AG09319 (cell line): ENCODE measurements at regions not wholly inside any gene's neighbourhood (a gene's known extent, or its start where the extent isn't known, plus 50 kb on each side); places are given as distances from the start of the nearest gene placed in this dataset.

Experiments used
- DNase-seq: peaks from one replicate; pipeline ENCODE4 v3.0.0-alpha.2; 2010; ENCODE audit warnings: low read depth; ENCODE audit errors: extremely low read depth
- TF ChIP-seq, protein P1 (sequence below): IDR thresholded peaks from 2 replicates; pipeline ENCODE4 v1.5.1; 2011; ENCODE audit warnings: low read depth, mild to moderate bottlenecking, inconsistent platforms, low read length, moderate library complexity

DNA sequence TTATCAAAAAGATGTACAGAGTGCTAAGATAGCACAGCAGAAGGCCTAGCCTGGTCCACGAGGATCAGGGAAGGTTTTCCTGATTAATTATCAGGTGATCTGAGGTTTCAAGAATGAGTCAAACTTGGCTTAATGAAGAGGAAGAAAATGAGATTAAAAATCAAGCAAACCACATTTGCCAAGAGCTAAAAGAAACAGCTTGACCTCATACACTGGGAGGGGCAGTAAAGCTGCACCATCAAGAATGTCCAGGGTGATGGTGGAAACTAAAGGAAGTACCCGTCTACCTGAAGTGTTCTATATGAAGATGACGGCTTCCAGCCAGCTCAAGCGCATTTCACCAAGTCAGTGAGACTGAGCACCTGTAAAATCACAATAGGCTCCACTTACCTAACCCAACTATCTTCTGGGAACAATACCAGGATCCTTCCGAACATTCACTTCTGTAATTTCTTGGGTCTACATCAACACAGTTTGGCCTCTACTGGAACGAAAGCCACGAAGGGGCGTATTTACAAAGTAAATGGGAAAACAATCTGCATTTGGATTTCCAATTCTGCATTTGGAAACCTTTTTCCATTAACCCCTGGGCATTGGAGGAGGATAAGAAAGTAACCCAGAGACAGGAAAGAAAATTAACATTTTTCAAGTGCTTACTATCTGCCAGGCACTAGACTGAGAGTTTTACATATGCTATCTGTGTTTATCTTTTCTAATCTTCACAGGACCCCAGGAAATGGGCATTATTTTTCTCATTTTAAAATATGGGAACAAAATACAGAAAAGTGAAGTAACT lies 114.0 kb upstream of the DCLK2 start:
- TF ChIP-seq, protein P1, sequence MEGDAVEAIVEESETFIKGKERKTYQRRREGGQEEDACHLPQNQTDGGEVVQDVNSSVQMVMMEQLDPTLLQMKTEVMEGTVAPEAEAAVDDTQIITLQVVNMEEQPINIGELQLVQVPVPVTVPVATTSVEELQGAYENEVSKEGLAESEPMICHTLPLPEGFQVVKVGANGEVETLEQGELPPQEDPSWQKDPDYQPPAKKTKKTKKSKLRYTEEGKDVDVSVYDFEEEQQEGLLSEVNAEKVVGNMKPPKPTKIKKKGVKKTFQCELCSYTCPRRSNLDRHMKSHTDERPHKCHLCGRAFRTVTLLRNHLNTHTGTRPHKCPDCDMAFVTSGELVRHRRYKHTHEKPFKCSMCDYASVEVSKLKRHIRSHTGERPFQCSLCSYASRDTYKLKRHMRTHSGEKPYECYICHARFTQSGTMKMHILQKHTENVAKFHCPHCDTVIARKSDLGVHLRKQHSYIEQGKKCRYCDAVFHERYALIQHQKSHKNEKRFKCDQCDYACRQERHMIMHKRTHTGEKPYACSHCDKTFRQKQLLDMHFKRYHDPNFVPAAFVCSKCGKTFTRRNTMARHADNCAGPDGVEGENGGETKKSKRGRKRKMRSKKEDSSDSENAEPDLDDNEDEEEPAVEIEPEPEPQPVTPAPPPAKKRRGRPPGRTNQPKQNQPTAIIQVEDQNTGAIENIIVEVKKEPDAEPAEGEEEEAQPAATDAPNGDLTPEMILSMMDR = no peak
- no peak for DNase-seq

DNA sequence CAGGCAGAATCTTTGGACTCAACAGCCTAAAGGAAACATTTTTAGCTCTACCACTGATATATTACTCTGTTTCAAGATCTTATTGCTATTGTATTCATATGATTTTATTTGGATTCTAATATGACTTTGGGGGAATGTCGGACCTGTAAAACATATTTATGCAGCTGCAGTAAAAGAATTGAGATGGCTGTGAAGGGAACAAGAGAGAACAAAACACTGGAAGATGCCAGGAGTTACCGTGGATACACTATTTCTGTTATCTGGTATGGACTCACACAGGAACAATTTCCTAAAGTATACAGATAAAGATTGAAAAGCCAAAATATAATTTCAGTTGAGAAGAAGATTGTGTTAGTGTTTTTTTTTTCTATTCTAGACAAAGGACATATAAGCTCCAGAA lies 113.0 kb upstream of the DCLK2 start:
- no peak for DNase-seq

DNA sequence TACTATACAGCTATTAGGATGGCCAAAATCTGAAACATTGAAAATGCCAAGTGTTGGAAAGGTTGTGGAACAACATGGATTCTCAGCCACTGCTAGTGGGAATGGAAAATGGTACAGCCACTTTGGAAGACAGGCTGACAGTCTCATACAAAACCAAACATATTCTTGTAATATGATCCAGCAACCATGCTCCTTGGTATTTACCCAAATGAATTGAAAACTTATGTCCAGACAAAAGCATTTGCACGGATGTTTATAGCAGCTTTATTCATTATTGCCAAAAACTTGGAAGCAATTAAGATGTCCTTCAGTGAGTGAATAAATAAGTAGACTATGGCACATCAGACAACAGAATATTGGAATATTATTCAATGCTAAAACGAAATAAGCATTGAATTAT lies 105.8 kb upstream of the DCLK2 start:
- peak; percentile 62 for DNase-seq
- TF ChIP-seq, protein P1 = no peak

More for the DNA sequence above, 113.0 kb upstream of the DCLK2 start:
- TF ChIP-seq, protein P1 = no peak

DNA sequence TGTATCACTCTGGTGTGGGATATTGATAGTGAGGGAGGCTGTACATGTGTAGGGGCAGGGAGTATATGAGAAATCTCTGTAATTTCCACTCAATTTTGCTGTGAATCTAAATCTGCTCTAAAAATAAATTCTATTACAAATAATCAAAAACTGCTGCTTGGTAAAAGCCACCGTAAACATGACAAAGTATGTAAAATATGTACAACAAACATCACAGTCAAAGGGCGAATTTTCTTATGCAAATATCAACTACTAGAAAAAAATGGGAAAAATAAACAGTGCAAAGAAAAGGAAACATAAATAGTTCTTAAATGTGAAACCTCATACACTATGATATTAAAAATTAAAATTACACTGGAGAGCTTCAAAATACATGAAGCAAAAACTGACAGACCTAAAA lies 105.1 kb upstream of the DCLK2 start:
- TF ChIP-seq, protein P1 = no peak
- DNase-seq = peak; percentile 7

DNA sequence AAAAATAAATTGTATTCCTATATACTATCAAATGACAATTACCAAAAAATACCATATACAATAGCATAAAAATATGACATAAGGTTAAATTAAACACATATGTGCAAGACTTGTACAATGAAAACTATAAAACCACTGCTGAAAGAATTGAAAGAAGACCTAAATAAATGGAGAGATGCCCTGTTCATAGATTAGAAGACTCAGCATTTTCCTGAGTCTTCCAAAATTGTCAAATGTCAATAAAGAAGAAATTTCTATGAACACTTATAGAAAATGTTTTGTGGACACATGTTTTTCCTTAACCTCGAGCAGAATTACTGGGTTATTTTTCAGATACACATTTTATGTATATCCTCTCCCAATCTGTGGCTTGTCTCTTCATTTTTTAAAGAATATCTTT lies 103.1 kb upstream of the DCLK2 start:
- TF ChIP-seq, protein P1 = no peak
- DNase-seq = no peak

DNA sequence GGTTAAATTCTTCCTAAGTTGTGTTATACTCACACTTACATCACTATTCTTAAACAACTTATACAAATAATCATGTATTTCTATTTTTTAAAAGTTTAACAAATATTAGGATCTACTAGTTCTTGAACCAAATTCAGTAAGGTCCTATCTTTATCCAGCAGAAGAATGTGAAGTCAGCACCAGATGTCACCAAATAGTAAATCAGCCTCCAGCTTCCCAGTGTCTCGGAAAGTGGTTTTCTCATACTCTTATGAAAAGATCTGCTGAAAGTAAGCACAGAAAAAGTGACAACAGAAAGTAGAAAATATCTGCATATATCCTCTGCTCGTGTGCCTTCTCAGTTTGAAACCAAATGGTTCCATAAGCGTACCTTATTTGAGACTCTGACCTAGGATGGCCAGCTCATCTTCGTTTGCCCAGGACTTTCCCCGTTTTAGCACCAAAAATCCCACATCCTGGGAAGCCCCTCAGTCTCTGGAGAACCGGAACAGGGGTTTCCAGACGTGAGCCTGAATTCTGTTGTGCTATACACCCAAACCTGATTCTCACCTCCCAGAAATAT lies 98.0 kb upstream of the DCLK2 start:
- TF ChIP-seq, protein P1 = no peak
- no peak for DNase-seq

DNA sequence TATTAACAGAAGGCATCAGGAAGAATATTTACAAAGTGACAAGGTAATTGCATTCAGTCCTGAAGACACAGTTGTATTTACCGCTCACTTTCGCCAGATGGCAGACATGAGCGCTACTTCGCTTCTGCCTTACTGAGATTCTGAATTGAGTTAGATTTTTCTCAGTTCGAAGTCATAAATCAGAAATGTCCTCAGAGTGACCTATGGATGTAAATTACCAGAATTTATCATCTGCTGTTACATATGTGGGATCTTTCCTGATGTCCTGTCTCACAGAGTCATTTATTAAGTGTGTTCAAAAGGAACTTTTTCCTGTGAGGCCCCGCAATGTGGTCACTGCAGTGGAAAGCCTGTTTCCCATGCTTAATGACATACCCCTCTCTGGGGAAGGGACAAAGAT lies 97.3 kb upstream of the DCLK2 start:
- DNase-seq = no peak
- TF ChIP-seq, protein P1 = peak; percentile 77
